ENCODE measurements at regions not wholly inside any gene's neighbourhood (a gene's known extent, or its start where the extent isn't known, plus 50 kb on each side); places are given as distances from the start of the nearest gene placed in this dataset.
"Not testable (repeated sequence)": the region's sequence is repeated elsewhere in the genome, so short reads cannot be mapped to it uniquely, and the experiment has no call there.

GRCh38 chr5:12557012-12557411, 652.8 kb upstream of the CTNND2 start:
- H3K4me1 Mint-ChIP-seq (ENCODE audit: low read depth in 2 of 2), result no peaks in the 10 kb centered on the region
- no peak overlapping the region for H3K4me3 Mint-ChIP-seq
- DNase-seq (no peak), ATAC-seq (replicated peaks) (no peak)
- H3K9me3 Mint-ChIP-seq, result no peaks in the 10 kb centered on the region
- no peak overlapping the region for H3K27ac Mint-ChIP-seq
- no peaks in the 10 kb centered on the region for H3K36me3 Mint-ChIP-seq (ENCODE audit: insufficient read depth)
- H3K27me3 Mint-ChIP-seq, result no peaks in the 10 kb centered on the region

DNA sequence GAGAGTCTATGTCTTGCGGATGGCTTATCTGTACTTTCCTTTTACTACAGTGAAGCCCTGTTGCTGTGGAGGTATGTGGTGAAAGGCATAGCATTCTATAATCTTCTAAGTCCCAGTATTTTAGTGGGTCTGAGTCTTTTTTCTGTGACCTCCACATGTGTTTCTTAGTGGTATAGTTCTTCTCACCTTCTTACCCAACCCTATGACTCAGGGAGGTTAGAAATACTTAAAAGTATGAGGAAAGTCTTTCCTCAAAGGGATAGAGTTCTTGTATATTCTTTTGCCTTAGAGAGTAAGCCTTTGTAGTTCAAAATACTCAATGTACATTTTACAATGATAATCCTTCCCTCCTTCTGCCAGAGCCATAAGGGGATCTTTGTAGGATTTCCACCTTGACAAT, 621.9 kb upstream of the CTNND2 start:
- Mint-ChIP-seq H3K9me3 (peaks cover 0 to 8% of the 10 kb centered on the region in 2 donors), H3K4me3 (no peak overlapping the region), H3K36me3 (ENCODE audit: insufficient read depth) (no peaks in the 10 kb centered on the region), H3K4me1 (ENCODE audit: low read depth in 2 of 2) (no peaks in the 10 kb centered on the region), H3K27ac (no peak overlapping the region), H3K27me3 (no peaks in the 10 kb centered on the region)
- no peak for ATAC-seq (replicated peaks)
- DNase-seq, result no peak

GRCh38 chr5:12522116-12522515, 617.9 kb upstream of the CTNND2 start:
- no peaks in the 10 kb centered on the region for H3K4me1 Mint-ChIP-seq (ENCODE audit: low read depth in 2 of 2)
- H3K27me3 Mint-ChIP-seq, result no peaks in the 10 kb centered on the region

DNA sequence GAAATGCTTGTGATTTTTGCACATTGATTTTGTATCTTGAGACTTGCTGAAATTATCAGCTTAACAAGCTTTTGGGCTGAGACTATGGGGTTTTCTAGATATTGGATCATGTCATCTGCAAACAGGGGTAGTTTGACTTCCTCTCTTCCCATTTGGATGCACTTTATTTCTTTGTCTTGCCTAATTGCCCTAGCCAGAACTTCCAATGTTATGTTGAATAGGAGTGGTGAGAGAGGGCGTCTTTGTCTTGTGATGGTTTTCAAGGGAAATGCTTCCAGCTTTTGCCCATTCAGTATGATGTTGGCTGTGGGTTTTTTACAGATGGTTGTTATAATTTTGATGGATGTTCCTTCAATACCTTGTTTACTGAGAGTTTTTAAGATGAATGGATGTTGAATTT, 600.7 kb upstream of the CTNND2 start:
- not testable (repeated sequence) for H3K36me3 Mint-ChIP-seq (ENCODE audit: insufficient read depth); ATAC-seq (replicated peaks); H3K27me3 Mint-ChIP-seq; H3K27ac Mint-ChIP-seq; H3K4me1 Mint-ChIP-seq (ENCODE audit: low read depth in 2 of 2); DNase-seq; H3K4me3 Mint-ChIP-seq
- peaks cover 3 to 11% of the 10 kb centered on the region in 2 donors for H3K9me3 Mint-ChIP-seq

More at GRCh38 chr5:12522116-12522515, 617.9 kb upstream of the CTNND2 start:
- Mint-ChIP-seq H3K27ac (no peak overlapping the region), H3K9me3 (peaks cover 0 to 8% of the 10 kb centered on the region in 2 donors), H3K4me3 (no peak overlapping the region), H3K36me3 (ENCODE audit: insufficient read depth) (no peaks in the 10 kb centered on the region)
- no peak for ATAC-seq (replicated peaks)
- no peak for DNase-seq

DNA sequence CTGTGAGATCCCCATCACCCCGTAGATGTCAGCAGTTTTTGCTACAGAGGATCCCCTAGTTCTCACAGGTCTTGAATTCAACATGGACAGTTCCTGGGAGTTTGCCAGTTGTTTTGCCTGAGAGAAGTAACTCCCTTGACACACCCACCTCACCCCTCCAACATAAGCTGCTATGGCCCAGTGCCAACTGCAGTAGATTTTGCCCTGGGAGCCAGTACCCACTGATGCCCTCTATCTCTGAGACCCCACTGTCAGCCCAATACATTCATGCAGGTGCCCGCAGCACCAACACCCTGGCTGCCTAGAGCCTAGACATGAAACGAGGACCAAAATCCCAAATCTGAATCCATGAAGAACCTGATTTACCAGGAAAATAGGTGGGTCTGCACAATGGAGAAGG, 583.9 kb upstream of the CTNND2 start:
- Mint-ChIP-seq H3K4me1 (ENCODE audit: low read depth in 2 of 2) (no peaks in the 10 kb centered on the region), H3K36me3 (ENCODE audit: insufficient read depth) (no peaks in the 10 kb centered on the region), H3K9me3 (peaks cover 9 to 18% of the 10 kb centered on the region in 2 donors), H3K27ac (no peak overlapping the region), H3K27me3 (no peaks in the 10 kb centered on the region), H3K4me3 (no peak overlapping the region)
- ATAC-seq (replicated peaks) (no peak), DNase-seq (no peak)

- Mint-ChIP-seq H3K27me3 (no peaks in the 10 kb centered on the region), H3K27ac (no peak overlapping the region), H3K9me3 (peaks cover 7 to 20% of the 10 kb centered on the region in 2 donors), H3K4me3 (no peak overlapping the region), H3K4me1 (ENCODE audit: low read depth in 2 of 2) (no peaks in the 10 kb centered on the region), H3K36me3 (ENCODE audit: insufficient read depth) (no peaks in the 10 kb centered on the region)
- no peak for DNase-seq
- ATAC-seq (replicated peaks), result no peak
Measured at GRCh38 chr5:12480487-12480886, 576.2 kb upstream of the CTNND2 start.

DNA sequence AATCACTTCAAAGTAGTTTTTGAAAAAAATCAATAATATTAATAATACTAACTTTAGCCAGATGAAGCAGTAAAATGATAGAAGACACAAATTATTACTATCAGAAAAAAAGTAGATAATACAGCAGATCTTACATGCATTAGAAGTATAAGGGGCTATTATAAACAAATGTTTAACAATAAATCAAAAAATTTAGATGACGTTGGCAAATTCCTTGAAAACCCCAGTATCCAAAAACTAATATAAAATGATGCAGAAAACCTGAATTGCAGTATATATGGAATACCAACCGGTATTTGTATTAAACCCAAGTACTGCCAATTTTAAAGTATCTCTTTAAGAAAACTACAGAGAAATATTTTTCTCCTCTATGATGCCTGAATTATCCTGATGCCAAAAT, 573.3 kb upstream of the CTNND2 start:
- DNase-seq (no peak), ATAC-seq (replicated peaks) (no peak)
- Mint-ChIP-seq H3K4me3 (no peak overlapping the region), H3K9me3 (peaks cover 3 to 11% of the 10 kb centered on the region in 2 donors), H3K27me3 (no peaks in the 10 kb centered on the region), H3K27ac (no peak overlapping the region), H3K36me3 (ENCODE audit: insufficient read depth) (no peaks in the 10 kb centered on the region), H3K4me1 (ENCODE audit: low read depth in 2 of 2) (no peaks in the 10 kb centered on the region)

GRCh38 chr5:12467799-12468198, 563.6 kb upstream of the CTNND2 start:
- H3K36me3 Mint-ChIP-seq (ENCODE audit: insufficient read depth), result no peaks in the 10 kb centered on the region
- ATAC-seq (replicated peaks), result no peak
- DNase-seq, result no peak
- H3K4me3 Mint-ChIP-seq, result no peak overlapping the region
- H3K27me3 Mint-ChIP-seq, result no peaks in the 10 kb centered on the region
- peaks cover 9 to 32% of the 10 kb centered on the region in 2 donors for H3K9me3 Mint-ChIP-seq
- H3K4me1 Mint-ChIP-seq (ENCODE audit: low read depth in 2 of 2), result no peaks in the 10 kb centered on the region
- H3K27ac Mint-ChIP-seq, result no peak overlapping the region

- Mint-ChIP-seq H3K4me1 (ENCODE audit: low read depth in 2 of 2) (no peaks in the 10 kb centered on the region), H3K4me3 (no peak overlapping the region), H3K27me3 (no peaks in the 10 kb centered on the region), H3K9me3 (peaks cover 7 to 8% of the 10 kb centered on the region in 2 donors), H3K27ac (no peak overlapping the region), H3K36me3 (ENCODE audit: insufficient read depth) (no peaks in the 10 kb centered on the region)
- ATAC-seq (replicated peaks), result no peak
- no peak for DNase-seq
Measured at GRCh38 chr5:12460493-12461261, 556.4 kb upstream of the CTNND2 start.

GRCh38 chr5:12459326-12459725, 555.1 kb upstream of the CTNND2 start:
- Mint-ChIP-seq H3K9me3 (peaks cover 7 to 8% of the 10 kb centered on the region in 2 donors), H3K27me3 (no peaks in the 10 kb centered on the region), H3K4me1 (ENCODE audit: low read depth in 2 of 2) (no peaks in the 10 kb centered on the region), H3K36me3 (ENCODE audit: insufficient read depth) (no peaks in the 10 kb centered on the region), H3K4me3 (no peak overlapping the region), H3K27ac (no peak overlapping the region)
- DNase-seq (no peak), ATAC-seq (replicated peaks) (no peak)

GRCh38 chr5:12419075-12419474, 514.8 kb upstream of the CTNND2 start:
- ATAC-seq (replicated peaks) (no peak), DNase-seq (no peak)
- no peaks in the 10 kb centered on the region for H3K4me1 Mint-ChIP-seq (ENCODE audit: low read depth in 2 of 2)
- no peak overlapping the region for H3K4me3 Mint-ChIP-seq
- H3K36me3 Mint-ChIP-seq (ENCODE audit: insufficient read depth), result no peaks in the 10 kb centered on the region
- H3K27ac Mint-ChIP-seq, result no peak overlapping the region
- peaks cover 0 to 1% of the 10 kb centered on the region in 2 donors for H3K9me3 Mint-ChIP-seq
- H3K27me3 Mint-ChIP-seq, result no peaks in the 10 kb centered on the region

DNA sequence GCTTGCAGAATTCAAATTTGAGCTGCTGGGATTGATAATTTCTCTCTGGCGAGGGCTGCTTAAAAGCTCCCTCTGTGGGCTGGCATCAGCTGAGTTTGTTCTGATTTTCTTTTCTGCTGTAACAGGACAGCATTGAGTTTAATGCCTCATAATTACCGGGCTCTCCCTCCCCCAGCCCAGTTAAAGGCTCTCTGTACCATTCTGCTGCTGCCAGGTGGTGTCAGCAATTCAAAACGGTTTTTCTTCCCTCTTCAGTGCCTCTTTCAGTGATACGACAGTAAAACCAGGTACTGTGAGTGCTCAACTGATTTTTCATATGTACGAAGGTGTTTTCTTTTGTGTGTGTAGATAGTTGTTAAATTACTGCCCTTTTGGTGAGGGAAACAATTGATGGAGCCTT, 509.3 kb upstream of the CTNND2 start:
- DNase-seq, result no peak
- Mint-ChIP-seq H3K27me3 (no peaks in the 10 kb centered on the region), H3K4me3 (no peak overlapping the region), H3K4me1 (ENCODE audit: low read depth in 2 of 2) (no peaks in the 10 kb centered on the region), H3K9me3 (peaks cover 0 to 5% of the 10 kb centered on the region in 2 donors), H3K36me3 (ENCODE audit: insufficient read depth) (peaks cover 3% of the 10 kb centered on the region), H3K27ac (no peak overlapping the region)
- no peak for ATAC-seq (replicated peaks)

- H3K9me3 Mint-ChIP-seq, result peaks cover 0 to 5% of the 10 kb centered on the region in 2 donors
- H3K27me3 Mint-ChIP-seq, result no peaks in the 10 kb centered on the region
- no peak overlapping the region for H3K27ac Mint-ChIP-seq
- no peak for ATAC-seq (replicated peaks)
- no peak overlapping the region for H3K4me3 Mint-ChIP-seq
- peaks cover 3% of the 10 kb centered on the region for H3K36me3 Mint-ChIP-seq (ENCODE audit: insufficient read depth)
- no peak for DNase-seq
- H3K4me1 Mint-ChIP-seq (ENCODE audit: low read depth in 2 of 2), result no peaks in the 10 kb centered on the region
Measured at GRCh38 chr5:12413075-12413474, 508.8 kb upstream of the CTNND2 start.

- Mint-ChIP-seq H3K36me3 (ENCODE audit: insufficient read depth) (no peaks in the 10 kb centered on the region), H3K27me3 (no peaks in the 10 kb centered on the region), H3K4me3 (no peak overlapping the region), H3K4me1 (ENCODE audit: low read depth in 2 of 2) (peaks cover 0 to 4% of the 10 kb centered on the region in 2 donors), H3K27ac (no peak overlapping the region), H3K9me3 (peaks cover 0 to 4% of the 10 kb centered on the region in 2 donors)
- ATAC-seq (replicated peaks), result peak; percentile 71
- no peak for DNase-seq
Measured at GRCh38 chr5:12399868-12400267, 495.6 kb upstream of the CTNND2 start.
